Activated CD4-positive, alpha-beta memory T cell treated with anti-CD3 and anti-CD28 coated beads, Interleukin-2, amount 10 ng/mL, durations not matched to agents 7 days and 5 days (primary cell): ENCODE measurements at regions not wholly inside any gene's neighbourhood (a gene's known extent, or its start where the extent isn't known, plus 50 kb on each side); places are given as distances from the start of the nearest gene placed in this dataset.
"Not testable (repeated sequence)": the region's sequence is repeated elsewhere in the genome, so short reads cannot be mapped to it uniquely, and the experiment has no call there.

Experiments
- CTCF ChIA-PET: fragments of 350-600 bp; sonication (Branson Sonifier 250); formaldehyde crosslinking; loops from one replicate; lab custom pipeline; 2021; ENCODE audit warnings: antibody characterized with exemption, inconsistent platforms; lab: Charles Lee
- POLR2A ChIA-PET: fragments of 350-600 bp; sonication (Branson Sonifier 250); formaldehyde crosslinking; loops from one replicate; lab custom pipeline; 2021; ENCODE audit warnings: antibody characterized with exemption; lab: Charles Lee
- DNase-seq: peaks from one replicate; pipeline ENCODE4 v3.0.0-alpha.2; 2020
- H3K27ac Mint-ChIP-seq: one replicate; pipeline ENCODE4 v1.8.0; 2021; ENCODE audit warnings: mild to moderate bottlenecking, mixed read lengths
- H3K27me3 Mint-ChIP-seq: one replicate; pipeline ENCODE4 v1.8.0; 2021; ENCODE audit warnings: mixed read lengths
- H3K36me3 Mint-ChIP-seq: one replicate; pipeline ENCODE4 v1.8.0; 2021; ENCODE audit warnings: low read depth, mixed read lengths
- H3K4me1 Mint-ChIP-seq: one replicate; pipeline ENCODE4 v1.8.0; 2021; ENCODE audit warnings: mixed read lengths
- H3K4me3 Mint-ChIP-seq: one replicate; pipeline ENCODE4 v1.8.0; 2021; ENCODE audit warnings: mild to moderate bottlenecking, mixed read lengths
- H3K9me3 Mint-ChIP-seq: one replicate; pipeline ENCODE4 v1.8.0; 2021; ENCODE audit warnings: mixed read lengths

DNA sequence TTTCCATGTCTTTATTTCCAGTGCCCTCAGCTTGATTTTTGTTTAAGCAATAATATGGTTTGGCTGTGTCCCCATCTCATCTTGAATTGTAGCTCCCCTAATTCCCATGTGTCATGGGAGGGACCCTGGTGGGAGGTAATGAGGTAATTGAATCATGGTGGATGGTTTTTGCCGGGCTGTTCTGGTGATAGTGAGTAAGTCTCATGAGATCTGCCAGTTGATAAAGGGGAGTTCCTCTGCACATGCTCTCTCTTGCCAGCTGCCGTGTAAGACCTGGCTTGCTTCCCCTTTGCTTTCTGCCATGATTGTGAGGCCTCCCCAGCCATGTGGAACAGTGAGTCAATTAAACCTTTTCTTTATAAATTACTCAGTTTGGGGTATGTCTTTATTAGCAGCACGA, 559.6 kb upstream of the ADAMTS5 start:
- Mint-ChIP-seq H3K27ac (no peak overlapping the region), H3K4me1 (no peaks in the 10 kb centered on the region), H3K36me3 (no peaks in the 10 kb centered on the region), H3K27me3 (no peaks in the 10 kb centered on the region), H3K9me3 (peaks cover 10% of the 10 kb centered on the region), H3K4me3 (no peak overlapping the region)
- no peak for DNase-seq
- POLR2A ChIA-PET: no interaction called here
- CTCF ChIA-PET: no interaction called here

- H3K27me3 Mint-ChIP-seq: no peaks in the 10 kb centered on the region
These were observed 558.9 kb upstream of the ADAMTS5 start for GRCh38 chr21:27525780-27526179.

GRCh38 chr21:27519361-27519760, 552.5 kb upstream of the ADAMTS5 start:
- no peak for DNase-seq
- H3K27me3 Mint-ChIP-seq: no peaks in the 10 kb centered on the region
- H3K4me1 Mint-ChIP-seq: no peaks in the 10 kb centered on the region
- POLR2A ChIA-PET: no interaction called here
- H3K36me3 Mint-ChIP-seq: no peaks in the 10 kb centered on the region
- no peak overlapping the region for H3K27ac Mint-ChIP-seq
- peaks cover 23% of the 10 kb centered on the region for H3K9me3 Mint-ChIP-seq
- CTCF ChIA-PET: no interaction called here
- no peak overlapping the region for H3K4me3 Mint-ChIP-seq

More at GRCh38 chr21:27525780-27526179, 558.9 kb upstream of the ADAMTS5 start:
- DNase-seq: no peak
- H3K27ac Mint-ChIP-seq: no peak overlapping the region
- no peak overlapping the region for H3K4me3 Mint-ChIP-seq
- no peaks in the 10 kb centered on the region for H3K4me1 Mint-ChIP-seq
- CTCF ChIA-PET: no interaction called here
- H3K36me3 Mint-ChIP-seq: no peaks in the 10 kb centered on the region
- peaks cover 12% of the 10 kb centered on the region for H3K9me3 Mint-ChIP-seq
- POLR2A ChIA-PET: no interaction called here

DNA sequence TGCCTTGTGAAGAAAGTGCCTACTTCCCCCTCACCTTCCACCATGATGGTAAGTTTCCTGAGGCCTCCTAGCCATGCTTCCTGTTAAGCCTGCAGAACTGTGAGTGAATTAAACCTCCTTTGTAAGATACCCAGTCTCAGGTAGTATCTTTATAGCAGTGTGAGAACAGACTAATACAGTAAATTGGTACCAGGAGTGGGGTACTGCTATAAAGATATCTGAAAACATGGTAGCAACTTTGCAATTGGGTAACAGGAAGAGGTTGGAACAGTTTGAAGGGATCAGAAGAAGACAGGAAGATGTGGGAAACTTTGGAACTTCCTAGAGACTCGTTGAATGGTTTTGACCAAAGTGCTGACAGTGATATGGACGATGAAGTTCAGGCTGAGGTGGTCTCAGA, 550.3 kb upstream of the ADAMTS5 start:
- POLR2A ChIA-PET, H3K36me3 Mint-ChIP-seq, H3K27ac Mint-ChIP-seq, H3K4me1 Mint-ChIP-seq, CTCF ChIA-PET, H3K27me3 Mint-ChIP-seq, H3K4me3 Mint-ChIP-seq, DNase-seq: not testable (repeated sequence)
- H3K9me3 Mint-ChIP-seq: peaks cover 23% of the 10 kb centered on the region

DNA sequence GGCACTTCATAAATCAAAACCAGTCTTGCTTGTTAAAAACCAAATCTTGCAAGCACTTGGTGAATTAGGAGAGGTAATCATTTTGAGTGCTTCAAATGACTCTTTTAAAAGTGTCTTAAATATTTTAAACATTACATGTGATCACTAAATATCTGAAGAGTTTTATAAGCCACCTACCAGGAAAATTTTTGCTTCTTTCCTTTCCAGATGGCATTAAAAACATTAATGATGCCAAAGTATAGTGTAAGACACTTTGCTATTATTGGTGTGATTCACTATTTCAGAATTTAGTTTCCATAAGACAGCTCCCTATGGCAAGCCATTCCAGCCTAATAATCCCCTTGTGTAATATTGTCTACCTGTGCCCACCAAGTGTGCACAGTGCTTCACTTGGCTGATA, 548.8 kb upstream of the ADAMTS5 start:
- Mint-ChIP-seq H3K27ac (no peak overlapping the region), H3K4me3 (no peak overlapping the region), H3K4me1 (no peaks in the 10 kb centered on the region), H3K9me3 (peaks cover 18% of the 10 kb centered on the region), H3K36me3 (no peaks in the 10 kb centered on the region), H3K27me3 (no peaks in the 10 kb centered on the region)
- no peak for DNase-seq
- CTCF ChIA-PET: no interaction called here
- POLR2A ChIA-PET: no interaction called here

DNA sequence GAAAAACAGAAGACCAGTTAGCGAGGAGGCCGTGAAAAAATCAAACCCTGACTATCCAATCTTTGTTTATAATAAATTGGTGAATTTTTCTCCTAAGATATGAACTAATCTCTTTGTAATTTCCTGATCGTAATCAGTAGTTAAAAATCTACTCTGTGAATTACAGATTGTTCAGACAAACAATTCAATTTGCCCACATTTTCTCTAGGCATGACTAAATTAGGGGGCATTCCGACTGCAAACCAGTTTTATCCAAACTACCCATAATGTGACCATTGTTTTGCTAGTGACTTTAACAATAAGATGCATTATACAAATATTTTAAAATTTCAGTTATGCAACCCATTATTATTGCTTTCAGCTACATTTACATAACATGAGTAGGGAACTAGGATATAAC, 546.9 kb upstream of the ADAMTS5 start:
- no peak for DNase-seq
- Mint-ChIP-seq H3K4me3 (no peak overlapping the region), H3K27ac (no peak overlapping the region), H3K27me3 (no peaks in the 10 kb centered on the region), H3K36me3 (no peaks in the 10 kb centered on the region), H3K4me1 (no peaks in the 10 kb centered on the region), H3K9me3 (peaks cover 18% of the 10 kb centered on the region)
- POLR2A ChIA-PET: no interaction called here
- CTCF ChIA-PET: no interaction called here

GRCh38 chr21:27513016-27513415, 546.1 kb upstream of the ADAMTS5 start:
- no peak for DNase-seq
- POLR2A ChIA-PET: no interaction called here
- Mint-ChIP-seq H3K27ac (no peak overlapping the region), H3K27me3 (no peaks in the 10 kb centered on the region), H3K4me3 (no peak overlapping the region), H3K36me3 (no peaks in the 10 kb centered on the region), H3K4me1 (no peaks in the 10 kb centered on the region), H3K9me3 (peaks cover 14% of the 10 kb centered on the region)
- CTCF ChIA-PET: no interaction called here

DNA sequence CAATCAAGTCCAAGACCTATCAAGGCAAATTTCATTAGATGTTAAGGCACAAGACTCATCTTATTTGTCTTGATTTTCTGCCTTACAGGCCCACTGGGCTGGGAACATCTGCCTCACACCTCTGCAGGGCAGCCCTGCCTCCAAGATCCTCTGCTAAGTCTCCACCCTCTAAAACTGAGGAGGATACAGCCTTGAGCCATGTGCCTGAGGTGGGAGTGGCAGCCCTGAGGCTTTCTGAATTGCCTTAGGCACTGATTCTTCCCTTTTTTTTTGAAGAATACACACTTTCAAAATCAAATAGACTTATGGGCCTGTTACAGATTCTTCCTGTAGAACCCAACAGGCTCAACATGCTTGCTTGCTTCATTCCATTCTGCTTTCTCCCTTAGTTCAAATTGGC, 544.3 kb upstream of the ADAMTS5 start:
- Mint-ChIP-seq H3K27me3 (no peaks in the 10 kb centered on the region), H3K4me1 (no peaks in the 10 kb centered on the region), H3K36me3 (no peaks in the 10 kb centered on the region), H3K4me3 (no peak overlapping the region), H3K9me3 (peaks cover 4% of the 10 kb centered on the region), H3K27ac (no peak overlapping the region)
- ChIA-PET POLR2A (no interaction called here), CTCF (no interaction called here)
- DNase-seq: no peak

DNA sequence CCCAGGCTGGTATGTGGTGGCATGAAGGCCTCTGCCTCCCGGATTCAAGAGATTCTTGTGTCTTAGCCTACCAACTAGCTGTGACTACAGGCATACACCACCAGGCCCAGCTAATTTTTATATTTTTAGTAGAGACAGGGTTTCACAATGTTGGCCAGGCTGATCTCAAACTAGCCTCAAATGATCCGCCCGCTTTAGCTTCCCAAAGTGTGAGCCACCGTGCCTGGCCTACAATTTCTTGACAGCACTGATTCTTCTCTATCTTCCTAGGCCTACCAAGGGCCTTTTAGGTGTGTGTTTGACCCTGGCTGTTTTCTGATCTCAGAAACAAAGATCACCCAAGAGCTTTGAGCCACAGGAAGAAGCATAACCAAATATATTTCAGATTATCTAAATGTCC, 540.8 kb upstream of the ADAMTS5 start:
- CTCF ChIA-PET: no interaction called here
- no peaks in the 10 kb centered on the region for H3K27me3 Mint-ChIP-seq

GRCh38 chr21:27505516-27505915, 538.6 kb upstream of the ADAMTS5 start:
- ChIA-PET CTCF (no interaction called here), POLR2A (no interaction called here)
- Mint-ChIP-seq H3K27me3 (no peaks in the 10 kb centered on the region), H3K36me3 (no peaks in the 10 kb centered on the region), H3K9me3 (peaks cover 2% of the 10 kb centered on the region), H3K4me1 (no peaks in the 10 kb centered on the region), H3K27ac (no peak overlapping the region), H3K4me3 (no peak overlapping the region)
- no peak for DNase-seq

More for the DNA sequence above, 540.8 kb upstream of the ADAMTS5 start:
- Mint-ChIP-seq H3K9me3 (peaks cover 6% of the 10 kb centered on the region), H3K27ac (no peak overlapping the region), H3K4me3 (no peak overlapping the region), H3K36me3 (no peaks in the 10 kb centered on the region), H3K4me1 (no peaks in the 10 kb centered on the region)
- POLR2A ChIA-PET: no interaction called here
- DNase-seq: no peak

DNA sequence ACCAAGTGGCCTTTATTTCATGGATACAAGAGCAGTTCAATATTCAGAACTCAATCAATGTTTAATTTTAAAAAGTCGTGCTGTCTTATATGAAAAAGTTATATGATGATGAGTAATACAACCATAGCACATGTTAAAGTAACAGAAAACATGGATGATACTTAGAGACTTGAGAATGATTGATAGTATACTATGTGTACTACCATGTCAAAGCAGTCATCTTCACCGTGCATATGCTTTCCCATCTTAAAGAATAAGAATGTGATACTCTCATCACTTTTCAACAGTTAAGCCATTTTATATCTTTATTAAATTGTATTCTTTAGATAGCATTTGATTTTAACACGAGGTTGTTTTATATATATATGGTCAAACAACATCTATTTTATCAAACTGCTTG, 535.9 kb upstream of the ADAMTS5 start:
- Mint-ChIP-seq H3K9me3 (peaks cover 2% of the 10 kb centered on the region), H3K27ac (no peak overlapping the region), H3K27me3 (no peaks in the 10 kb centered on the region), H3K4me3 (no peak overlapping the region), H3K36me3 (no peaks in the 10 kb centered on the region), H3K4me1 (no peaks in the 10 kb centered on the region)
- POLR2A ChIA-PET: no interaction called here
- CTCF ChIA-PET: no interaction called here
- no peak for DNase-seq

- ChIA-PET POLR2A (no interaction called here), CTCF (no interaction called here)
- no peak for DNase-seq
- H3K27ac Mint-ChIP-seq: no peak overlapping the region
- no peak overlapping the region for H3K4me3 Mint-ChIP-seq
- no peaks in the 10 kb centered on the region for H3K27me3 Mint-ChIP-seq
- H3K9me3 Mint-ChIP-seq: no peaks in the 10 kb centered on the region
- H3K4me1 Mint-ChIP-seq: no peaks in the 10 kb centered on the region
- H3K36me3 Mint-ChIP-seq: no peaks in the 10 kb centered on the region
These were observed 531.1 kb upstream of the ADAMTS5 start for GRCh38 chr21:27498025-27498424.

- Mint-ChIP-seq H3K27ac (no peak overlapping the region), H3K9me3 (no peaks in the 10 kb centered on the region), H3K4me3 (no peak overlapping the region), H3K4me1 (no peaks in the 10 kb centered on the region), H3K27me3 (no peaks in the 10 kb centered on the region), H3K36me3 (no peaks in the 10 kb centered on the region)
- CTCF ChIA-PET: no interaction called here
- POLR2A ChIA-PET: no interaction called here
- DNase-seq: no peak
These were observed 528.9 kb upstream of the ADAMTS5 start for GRCh38 chr21:27495836-27496235.

GRCh38 chr21:27493542-27493941, 526.7 kb upstream of the ADAMTS5 start:
- Mint-ChIP-seq H3K27ac (no peak overlapping the region), H3K27me3 (no peaks in the 10 kb centered on the region), H3K36me3 (no peaks in the 10 kb centered on the region), H3K4me1 (no peaks in the 10 kb centered on the region), H3K9me3 (peaks cover 2% of the 10 kb centered on the region), H3K4me3 (no peak overlapping the region)
- ChIA-PET POLR2A (no interaction called here), CTCF (no interaction called here)
- DNase-seq: no peak

DNA sequence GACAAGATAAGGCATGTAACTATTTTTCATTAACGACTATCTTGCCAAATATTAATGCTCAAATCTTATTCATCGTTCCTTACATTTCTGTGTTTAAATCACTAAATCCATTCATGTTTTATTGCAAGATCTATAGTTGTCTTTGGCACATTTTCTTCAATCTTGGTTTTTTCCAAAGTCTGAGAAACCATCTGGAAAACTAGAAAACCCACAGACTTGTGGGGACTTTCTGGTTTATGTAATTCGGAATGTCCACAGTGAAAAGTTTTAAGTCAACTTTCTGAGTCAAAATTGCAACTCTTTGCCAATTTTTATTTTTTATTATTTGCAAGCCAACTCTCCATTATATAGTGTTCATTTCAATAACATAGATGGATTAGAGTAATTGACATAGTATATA, 520.8 kb upstream of the ADAMTS5 start:
- Mint-ChIP-seq H3K36me3 (no peaks in the 10 kb centered on the region), H3K9me3 (peaks cover 2% of the 10 kb centered on the region), H3K4me1 (no peaks in the 10 kb centered on the region), H3K27ac (no peak overlapping the region), H3K27me3 (no peaks in the 10 kb centered on the region), H3K4me3 (no peak overlapping the region)
- POLR2A ChIA-PET: no interaction called here
- DNase-seq: no peak
- CTCF ChIA-PET: no interaction called here
